DMS 273 (cell line): ENCODE measurements at regions not wholly inside any gene's neighbourhood (a gene's known extent, or its start where the extent isn't known, plus 50 kb on each side); places are given as distances from the start of the nearest gene placed in this dataset.

Source experiments
- DNase-seq: peaks from one replicate; lab custom pipeline; 2025; ENCODE audit not compliant: unreplicated experiment; lab: John Stamatoyannopoulos, UW

- DNase-seq = no peak
Measured at GRCh38 chr9:87084407-87084806, 137.1 kb upstream of the GAS1 start.

- DNase-seq = no peak
Measured at GRCh38 chr9:87085073-87085472, 137.8 kb upstream of the GAS1 start.

GRCh38 chr9:87085521-87085920 is 138.2 kb upstream of the GAS1 start:
- DNase-seq = no peak

GRCh38 chr9:87086221-87086818 is 139.0 kb upstream of the GAS1 start:
- DNase-seq = no peak

GRCh38 chr9:87087197-87087596 is 139.9 kb upstream of the GAS1 start:
- peak; percentile 3 for DNase-seq

GRCh38 chr9:87088192-87088591 is 140.9 kb upstream of the GAS1 start:
- no peak for DNase-seq

GRCh38 chr9:87088621-87089365 is 141.5 kb upstream of the GAS1 start:
- DNase-seq = no peak

GRCh38 chr9:87089506-87089905 is 142.2 kb upstream of the GAS1 start:
- DNase-seq = no peak

GRCh38 chr9:87089929-87090328 is 142.6 kb upstream of the GAS1 start:
- DNase-seq = no peak

- DNase-seq = no peak
Measured at GRCh38 chr9:87093777-87094176, 146.5 kb upstream of the GAS1 start.

- DNase-seq = no peak
Measured at GRCh38 chr9:87095951-87096350, 148.6 kb upstream of the GAS1 start.

GRCh38 chr9:87096506-87096905 is 149.2 kb upstream of the GAS1 start:
- DNase-seq = no peak

GRCh38 chr9:87097238-87097637 is 149.9 kb upstream of the GAS1 start:
- no peak for DNase-seq

GRCh38 chr9:87099407-87099806 is 152.1 kb upstream of the GAS1 start:
- no peak for DNase-seq

GRCh38 chr9:87100001-87100400 is 152.7 kb upstream of the GAS1 start:
- no peak for DNase-seq

GRCh38 chr9:87102126-87102525 is 154.8 kb upstream of the GAS1 start:
- DNase-seq = no peak

- DNase-seq = peak; percentile 1
Measured at GRCh38 chr9:87107072-87107471, 159.8 kb upstream of the GAS1 start.

GRCh38 chr9:87108661-87109060 is 161.4 kb upstream of the GAS1 start:
- DNase-seq = peak; percentile 34

- no peak for DNase-seq
Measured at GRCh38 chr9:87109231-87109631, 161.9 kb upstream of the GAS1 start.

GRCh38 chr9:87109851-87110250 is 162.5 kb upstream of the GAS1 start:
- no peak for DNase-seq

- no peak for DNase-seq
Measured at GRCh38 chr9:87111010-87111409, 163.7 kb upstream of the GAS1 start.

- no peak for DNase-seq
Measured at GRCh38 chr9:87112656-87113055, 165.3 kb upstream of the GAS1 start.

GRCh38 chr9:87113874-87114273 is 166.6 kb upstream of the GAS1 start:
- DNase-seq = peak; percentile 18
